Jurkat, Clone E6-1 (cell line): ENCODE measurements at regions not wholly inside any gene's neighbourhood (a gene's known extent, or its start where the extent isn't known, plus 50 kb on each side); places are given as distances from the start of the nearest gene placed in this dataset.
"Not testable (repeated sequence)": the region's sequence is repeated elsewhere in the genome, so short reads cannot be mapped to it uniquely, and the experiment has no call there.

Source experiments
- DNase-seq: peaks from one replicate; pipeline ENCODE4 v3.0.0-alpha.2; 2011; ENCODE audit warnings: low read depth, low spot score
- H3K4me3 ChIP-seq: 2 replicates; pipeline ENCODE4 v1.5.1; 2011; ENCODE audit warnings: mild to moderate bottlenecking, low read length, control low read depth, moderate library complexity

DNA sequence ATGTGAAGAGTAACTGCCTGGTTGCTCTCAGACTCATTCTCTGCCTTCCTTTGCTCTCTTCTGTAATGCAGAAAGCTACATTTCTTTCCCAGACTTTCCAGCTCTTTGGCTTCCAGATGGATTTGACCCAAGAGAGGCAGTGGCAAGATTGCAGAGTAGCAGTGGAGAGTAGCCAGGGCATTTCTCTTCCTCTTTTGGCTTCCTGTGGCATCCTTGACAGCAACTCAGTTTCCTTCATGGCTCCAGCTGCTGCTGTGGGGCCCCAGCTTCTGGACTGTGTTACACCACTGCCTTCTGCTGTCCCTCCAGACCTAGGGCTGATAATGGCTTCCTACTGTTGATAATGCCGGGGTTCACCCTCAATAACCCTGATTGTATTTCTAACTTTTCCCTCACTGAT lies 469.4 kb upstream of the SPRED2 start:
- DNase-seq: no peak
- no peak overlapping the region for H3K4me3 ChIP-seq

DNA sequence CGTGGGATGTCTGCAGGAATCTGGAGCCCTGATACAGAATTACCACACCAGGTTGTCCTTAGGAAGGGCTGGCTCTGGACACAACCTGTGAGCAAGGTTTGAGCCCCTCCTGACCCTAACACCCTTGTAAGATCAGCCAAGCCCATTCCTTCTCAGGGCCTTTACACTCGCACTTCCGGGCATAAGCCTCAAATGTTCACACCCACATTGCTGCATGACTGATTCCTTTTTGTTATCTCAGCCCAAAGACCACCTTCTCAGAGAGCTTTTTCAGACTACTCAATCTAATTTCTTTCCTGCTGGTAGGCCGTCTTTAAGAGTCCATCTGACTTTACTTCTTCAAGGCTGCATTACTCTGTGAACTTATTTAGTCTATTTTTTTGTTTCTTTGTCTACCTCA lies 464.0 kb upstream of the SPRED2 start:
- no peak for DNase-seq

GRCh38 chr2:65890131-65890530 lies 457.7 kb upstream of the SPRED2 start:
- DNase-seq, H3K4me3 ChIP-seq: not testable (repeated sequence)

More for the DNA sequence above, 464.0 kb upstream of the SPRED2 start:
- no peak overlapping the region for H3K4me3 ChIP-seq

DNA sequence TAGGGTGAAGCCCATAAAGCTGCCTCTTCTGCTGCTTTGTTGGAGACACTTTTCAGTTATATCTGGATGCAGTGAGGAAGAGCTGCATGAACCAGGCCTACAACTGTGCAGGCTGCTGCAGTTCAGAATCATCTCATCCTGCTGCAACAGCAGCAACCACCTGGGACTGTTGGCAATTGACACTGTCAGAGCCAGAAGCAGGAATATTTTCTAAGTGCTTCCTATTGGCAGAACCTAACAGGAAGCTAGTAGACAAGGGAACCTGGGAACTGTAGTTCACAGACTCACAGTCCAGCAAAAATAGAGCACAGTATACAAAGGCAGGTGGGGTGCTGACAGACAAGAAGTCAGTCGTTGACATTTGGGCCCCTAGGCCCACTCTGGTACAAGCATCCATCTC lies 452.9 kb upstream of the SPRED2 start:
- H3K4me3 ChIP-seq: no peak overlapping the region
- no peak for DNase-seq

DNA sequence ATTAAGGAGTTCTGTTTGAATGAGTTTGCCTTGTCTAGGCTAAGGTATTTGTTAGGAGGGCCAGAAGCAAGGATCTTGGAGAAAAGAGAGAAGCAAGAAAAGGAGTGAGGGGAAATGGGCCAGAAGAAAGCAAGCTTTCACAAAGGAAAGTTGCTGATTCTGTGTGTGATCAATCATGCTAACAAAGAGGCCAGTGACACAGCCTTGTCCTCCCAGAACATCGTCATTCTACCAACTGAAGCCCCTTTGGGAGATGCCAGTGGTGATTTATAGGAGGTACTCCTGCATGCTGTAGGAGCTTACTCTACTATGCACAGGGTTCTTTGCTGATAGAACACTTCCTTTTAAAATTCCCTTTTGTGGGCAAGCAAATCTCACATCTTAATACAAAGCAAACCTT lies 449.2 kb upstream of the SPRED2 start:
- no peak overlapping the region for H3K4me3 ChIP-seq
- DNase-seq: no peak

GRCh38 chr2:65880436-65880835 lies 448.0 kb upstream of the SPRED2 start:
- DNase-seq: no peak
- no peak overlapping the region for H3K4me3 ChIP-seq

GRCh38 chr2:65878011-65878340 lies 445.6 kb upstream of the SPRED2 start:
- H3K4me3 ChIP-seq: no peak overlapping the region
- no peak for DNase-seq

DNA sequence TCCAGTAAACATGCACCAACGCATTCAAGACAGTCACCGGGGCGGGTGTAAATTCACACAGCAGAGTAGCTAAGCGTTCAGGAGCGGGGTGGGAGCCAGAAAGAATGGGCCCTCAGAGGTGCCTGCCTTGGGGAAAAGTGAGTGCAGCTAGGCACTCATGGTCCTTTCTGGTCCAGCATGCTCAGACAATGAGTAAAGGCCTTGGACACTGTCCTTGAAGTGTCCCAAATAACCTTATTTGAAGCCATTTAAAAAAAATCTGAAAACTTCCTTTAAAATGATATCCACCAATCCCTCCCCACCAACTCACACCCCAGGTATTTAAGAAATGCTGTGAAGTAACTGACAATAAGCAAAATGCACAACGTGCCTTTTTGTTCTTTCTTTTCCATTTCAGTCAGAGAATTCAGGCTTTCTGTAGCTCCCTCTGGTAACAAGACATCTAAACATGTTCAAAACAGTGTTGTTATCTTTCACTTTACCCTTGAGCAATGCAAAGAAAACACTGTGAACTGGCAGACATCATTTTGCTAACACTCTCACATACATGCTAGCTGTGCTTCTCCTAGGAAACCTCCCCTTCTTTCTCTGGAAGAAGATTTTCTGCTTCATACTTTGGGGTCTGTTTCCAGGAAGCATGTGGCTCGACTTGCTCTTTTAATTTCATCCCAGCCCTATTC lies 445.1 kb upstream of the SPRED2 start:
- H3K4me3 ChIP-seq: no peak overlapping the region
- DNase-seq: no peak

DNA sequence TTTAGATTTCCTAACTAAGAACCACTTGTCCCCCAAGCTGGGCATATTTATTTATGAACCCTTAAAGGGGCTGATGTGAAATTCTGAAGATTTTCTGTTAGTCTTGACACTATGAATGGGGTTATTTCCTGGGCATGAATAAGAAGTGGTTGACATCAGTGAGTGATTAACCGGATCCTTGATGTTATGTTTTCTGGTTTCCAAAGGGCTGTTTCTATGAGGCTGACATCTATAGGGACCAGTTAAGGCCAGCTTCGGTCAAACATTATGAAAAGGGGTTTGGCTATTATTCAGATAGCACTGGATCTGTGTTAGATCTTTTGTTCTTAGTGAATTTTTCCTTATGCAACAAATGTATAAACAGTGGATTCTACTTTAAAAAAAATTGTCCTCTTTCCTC lies 443.7 kb upstream of the SPRED2 start:
- no peak overlapping the region for H3K4me3 ChIP-seq
- no peak for DNase-seq

DNA sequence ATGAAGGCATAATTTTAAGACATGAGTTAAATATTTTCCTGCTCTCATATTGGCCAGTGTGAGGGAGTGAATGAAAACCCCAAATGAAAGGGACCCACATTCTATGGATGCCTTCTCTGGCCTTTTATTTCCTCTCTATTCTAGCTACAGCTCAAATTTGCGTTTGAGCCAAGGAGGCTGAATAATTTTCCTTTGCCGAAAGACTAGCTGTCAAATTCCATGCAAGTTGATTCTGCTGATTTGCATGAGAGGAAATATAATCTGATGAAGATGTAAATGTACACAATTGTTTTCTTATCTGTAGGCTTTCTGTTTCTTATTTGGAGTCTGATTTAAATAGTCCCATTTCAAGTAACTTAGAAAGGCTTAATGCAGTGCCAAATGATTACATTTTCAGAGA lies 438.4 kb upstream of the SPRED2 start:
- no peak for DNase-seq
- H3K4me3 ChIP-seq: no peak overlapping the region

DNA sequence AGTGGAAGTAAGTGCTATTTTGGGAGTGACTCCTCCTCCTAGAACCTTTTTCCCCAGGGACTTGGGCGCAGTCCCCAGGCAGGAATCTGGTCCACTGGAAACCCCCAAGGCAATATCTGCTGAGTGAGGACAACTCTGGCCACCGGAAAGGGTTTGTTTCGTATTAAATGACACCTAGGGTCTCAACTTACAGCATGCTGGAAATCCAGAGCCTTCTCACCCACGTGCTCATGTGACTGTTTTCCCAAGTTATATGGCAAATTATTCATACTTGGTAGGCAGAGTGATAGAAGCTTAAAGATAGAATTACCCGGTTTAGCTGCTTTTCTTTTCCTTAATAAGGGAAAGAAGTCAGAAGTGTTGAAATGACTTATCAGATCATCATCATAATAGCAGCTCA lies 436.9 kb upstream of the SPRED2 start:
- no peak for DNase-seq

GRCh38 chr2:65868177-65868576 lies 435.8 kb upstream of the SPRED2 start:
- no peak overlapping the region for H3K4me3 ChIP-seq
- DNase-seq: no peak

More for the DNA sequence above, 436.9 kb upstream of the SPRED2 start:
- no peak overlapping the region for H3K4me3 ChIP-seq

- H3K4me3 ChIP-seq: no peak overlapping the region
Observed at GRCh38 chr2:65867446-65867845, 435.0 kb upstream of the SPRED2 start.

GRCh38 chr2:65866148-65866547 lies 433.7 kb upstream of the SPRED2 start:
- H3K4me3 ChIP-seq: no peak overlapping the region
- DNase-seq: no peak

More at GRCh38 chr2:65867446-65867845, 435.0 kb upstream of the SPRED2 start:
- DNase-seq: no peak

DNA sequence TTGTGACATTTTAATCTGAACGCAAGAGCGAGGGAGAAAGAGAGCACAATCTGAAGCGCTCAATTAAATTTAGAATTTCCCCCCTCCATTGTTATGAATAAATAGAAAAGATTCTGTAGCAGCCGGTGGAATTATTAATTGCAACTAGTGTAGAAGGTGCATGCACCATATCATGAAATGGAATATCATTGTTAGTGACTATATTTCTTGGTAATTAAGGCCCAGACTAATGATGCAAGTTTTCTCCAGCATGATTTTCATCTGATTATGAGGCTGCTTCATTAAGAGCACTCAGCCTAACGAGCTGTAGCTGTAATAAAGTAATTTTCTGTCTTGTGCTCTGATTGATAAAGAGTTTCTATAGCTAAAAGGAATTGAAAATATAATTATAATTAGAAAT lies 432.2 kb upstream of the SPRED2 start:
- no peak overlapping the region for H3K4me3 ChIP-seq
- no peak for DNase-seq

DNA sequence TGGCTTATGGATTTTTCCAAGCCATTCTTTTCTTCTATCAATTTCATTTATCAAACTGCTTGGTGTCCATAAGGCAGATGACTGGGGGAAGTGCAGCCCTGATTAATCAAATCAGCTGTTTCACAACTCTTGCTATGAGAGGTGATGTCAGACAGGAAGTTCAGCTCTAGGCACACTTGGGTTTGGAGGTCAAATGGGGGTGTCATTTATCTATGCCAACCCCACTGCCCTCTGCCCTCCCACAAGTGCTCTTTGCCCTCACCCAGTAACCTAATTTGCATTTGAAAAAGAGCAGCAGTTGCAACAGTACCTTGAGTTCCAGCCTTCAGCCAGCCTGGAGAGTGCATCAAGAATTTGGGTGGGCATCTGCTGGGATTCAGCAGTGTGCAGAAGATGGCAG lies 431.3 kb upstream of the SPRED2 start:
- DNase-seq: no peak
- H3K4me3 ChIP-seq: no peak overlapping the region

GRCh38 chr2:65856928-65857327 lies 424.5 kb upstream of the SPRED2 start:
- H3K4me3 ChIP-seq: no peak overlapping the region
- no peak for DNase-seq

DNA sequence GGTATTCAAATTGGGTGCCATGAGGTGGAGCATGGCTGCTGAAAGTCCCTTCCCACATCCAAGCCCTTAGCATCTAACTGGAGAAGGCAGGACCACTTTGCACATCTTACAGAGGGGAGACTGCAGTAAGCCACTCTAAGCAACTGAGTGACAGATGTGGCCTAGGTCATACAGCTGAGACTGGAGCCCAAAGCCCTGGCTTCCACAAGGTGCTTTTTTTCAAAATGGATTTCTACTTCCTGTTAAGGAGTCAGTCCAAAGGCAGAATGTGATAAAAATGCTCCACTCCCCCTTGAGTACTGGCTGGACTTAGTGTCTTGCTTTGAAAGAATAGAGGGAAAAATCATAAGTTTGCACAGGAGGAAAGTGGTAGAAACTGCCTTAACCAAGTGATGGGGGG lies 424.0 kb upstream of the SPRED2 start:
- no peak for DNase-seq
- H3K4me3 ChIP-seq: no peak overlapping the region

DNA sequence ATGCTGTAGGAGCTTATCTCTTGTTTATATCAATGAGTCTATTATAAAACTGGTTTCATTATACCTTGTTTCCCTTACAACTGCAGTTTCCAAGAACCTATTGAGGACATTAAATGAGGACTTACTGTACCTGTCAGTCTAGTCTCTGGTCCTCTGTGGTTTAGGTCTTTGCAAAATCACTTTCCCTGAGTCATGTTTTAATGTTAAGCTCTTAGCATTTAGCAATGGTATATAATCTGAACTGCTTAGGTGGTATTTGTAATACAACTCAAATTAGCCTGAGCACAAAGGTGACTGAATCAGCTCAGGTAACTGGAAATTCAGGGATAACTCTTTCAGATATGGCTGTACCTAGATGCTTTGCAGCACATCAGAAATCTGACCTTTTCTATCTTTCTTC lies 418.3 kb upstream of the SPRED2 start:
- no peak overlapping the region for H3K4me3 ChIP-seq
- DNase-seq: no peak

DNA sequence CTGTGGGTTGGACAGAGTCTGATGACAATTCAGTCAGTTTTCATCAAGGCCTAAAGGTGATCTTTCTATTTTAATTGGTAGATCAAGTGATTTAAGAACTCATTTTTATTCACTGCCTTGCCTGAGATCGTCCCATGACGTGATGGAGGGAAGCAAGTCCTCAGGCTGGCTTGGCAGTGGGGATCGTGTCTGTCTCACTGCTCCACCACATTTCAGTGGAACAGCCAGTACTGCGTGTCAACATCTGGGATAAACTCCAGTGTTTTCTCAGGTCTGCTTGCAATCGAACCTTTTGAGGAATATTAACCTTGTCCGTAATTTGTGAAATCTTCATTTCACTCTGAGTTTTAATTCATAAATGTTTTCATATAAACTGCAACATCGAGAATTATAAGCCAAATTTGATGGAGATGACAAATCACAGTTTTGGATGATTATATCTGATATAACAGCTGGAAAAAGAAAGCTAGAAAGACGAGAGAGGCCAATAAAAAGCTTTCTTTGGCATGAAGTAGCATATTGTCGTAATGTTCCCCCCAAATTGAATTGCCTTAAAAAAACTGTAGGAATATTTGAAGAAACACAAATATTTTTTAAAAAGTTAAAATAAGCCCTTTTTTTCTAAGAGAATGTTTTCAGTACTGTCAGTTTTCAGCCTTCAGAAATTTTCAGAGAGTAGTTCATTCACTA lies 414.7 kb upstream of the SPRED2 start:
- H3K4me3 ChIP-seq: no peak overlapping the region
- no peak for DNase-seq
